GM06990 (cell line): ENCODE measurements at regions not wholly inside any gene's neighbourhood (a gene's known extent, or its start where the extent isn't known, plus 50 kb on each side); places are given as distances from the start of the nearest gene placed in this dataset.
"Not testable (repeated sequence)": the region's sequence is repeated elsewhere in the genome, so short reads cannot be mapped to it uniquely, and the experiment has no call there.

Source experiments
- DNase-seq: peaks from one replicate; pipeline ENCODE4 v3.0.0-alpha.2; 2011; ENCODE audit not compliant: insufficient read length; ENCODE audit errors: extremely low read depth
- H3K27me3 ChIP-seq: replicated peaks from 2 replicates; pipeline ENCODE4 v1.6.0; 2011; ENCODE audit warnings: low read length; ENCODE audit not compliant: control insufficient read depth, insufficient read depth
- H3K36me3 ChIP-seq: 2 replicates; pipeline ENCODE4 v1.5.1; 2011; ENCODE audit warnings: low read length; ENCODE audit not compliant: control insufficient read depth, insufficient read depth
- H3K4me3 ChIP-seq: replicated peaks from 2 replicates; pipeline ENCODE4 v1.5.1; 2011; ENCODE audit warnings: low read depth, mild to moderate bottlenecking, control low read depth, low read length
- CTCF ChIP-seq: IDR thresholded peaks from 2 replicates; pipeline ENCODE4 v1.5.1; 2011; ENCODE audit warnings: low read length, control low read depth, mild to moderate bottlenecking, inconsistent platforms; ENCODE audit not compliant: insufficient read depth, poor library complexity, severe bottlenecking

- no peak for TF ChIP-seq CTCF
- Histone ChIP-seq H3K36me3 (no peaks in the 10 kb centered on the region), H3K4me3 (no peak overlapping the region), H3K27me3 (no peaks in the 10 kb centered on the region)
- no peak for DNase-seq
Measured at GRCh38 chr3:18531662-18532061, 106.5 kb upstream of the SATB1 start.

GRCh38 chr3:18529631-18530030 is 104.5 kb upstream of the SATB1 start:
- no peaks in the 10 kb centered on the region for H3K36me3 ChIP-seq
- H3K4me3 ChIP-seq, result no peak overlapping the region
- H3K27me3 ChIP-seq, result no peaks in the 10 kb centered on the region; the same call in 1 of the 2 replicates
- DNase-seq, result no peak
- no peak for TF ChIP-seq CTCF

GRCh38 chr3:18527691-18528090 is 102.6 kb upstream of the SATB1 start:
- no peaks in the 10 kb centered on the region; the same call in 1 of the 2 replicates for H3K27me3 ChIP-seq
- no peak overlapping the region for H3K4me3 ChIP-seq
- TF ChIP-seq CTCF, result no peak
- no peaks in the 10 kb centered on the region for H3K36me3 ChIP-seq
- no peak for DNase-seq

GRCh38 chr3:18526667-18527066 is 101.5 kb upstream of the SATB1 start:
- Histone ChIP-seq H3K4me3 (no peak overlapping the region), H3K27me3 (no peaks in the 10 kb centered on the region; the same call in 1 of the 2 replicates), H3K36me3 (no peaks in the 10 kb centered on the region)
- TF ChIP-seq CTCF, result no peak
- DNase-seq, result no peak

GRCh38 chr3:18516170-18516569 is 91.0 kb upstream of the SATB1 start:
- H3K4me3 ChIP-seq, DNase-seq, H3K36me3 ChIP-seq, H3K27me3 ChIP-seq: not testable (repeated sequence)

- no peak overlapping the region for H3K4me3 ChIP-seq
- no peaks in the 10 kb centered on the region for H3K27me3 ChIP-seq
- TF ChIP-seq CTCF, result no peak
- no peak for DNase-seq
- no peaks in the 10 kb centered on the region for H3K36me3 ChIP-seq
Measured at GRCh38 chr3:18513091-18513490, 88.0 kb upstream of the SATB1 start.
